ENCODE measurements at regions not wholly inside any gene's neighbourhood (a gene's known extent, or its start where the extent isn't known, plus 50 kb on each side); places are given as distances from the start of the nearest gene placed in this dataset.
"Not testable (repeated sequence)": the region's sequence is repeated elsewhere in the genome, so short reads cannot be mapped to it uniquely, and the experiment has no call there.

DNA sequence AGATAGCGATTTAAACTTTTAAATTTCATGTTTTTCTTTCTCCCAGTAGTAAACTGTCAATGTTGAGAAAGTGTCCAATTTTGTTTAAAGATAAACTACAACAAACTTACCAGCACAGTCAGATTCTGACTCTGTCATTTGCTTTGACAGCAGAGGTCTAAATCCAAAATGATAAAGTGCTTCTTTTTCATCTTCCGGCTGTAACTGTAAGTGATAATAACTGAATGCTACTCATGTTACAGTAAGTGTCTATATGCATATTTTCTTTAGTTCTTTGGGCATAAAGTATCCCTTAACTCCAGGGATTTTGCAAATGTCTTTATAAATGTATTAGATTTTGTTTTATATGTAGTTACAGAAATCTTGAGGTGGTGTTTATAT is 610.4 kb downstream of the RFPL4B start:
- Histone ChIP-seq H3K27ac (ENCODE audit: low read depth, low read length, poor library complexity, severe bottlenecking) (no peak overlapping the region), H3F3A (ENCODE audit: insufficient read depth, low read length) (no peaks in the 10 kb centered on the region), H3K36me3 (ENCODE audit: insufficient read depth, low read length) (no peaks in the 10 kb centered on the region), H3K9ac (ENCODE audit: low read length) (no peak overlapping the region), H3K4me1 (ENCODE audit: insufficient read depth, low read length, severe bottlenecking) (no peaks in the 10 kb centered on the region), H3K79me2 (ENCODE audit: insufficient read depth, low read length) (no peaks in the 10 kb centered on the region), H3K27me3 (ENCODE audit: insufficient read depth, low read length) (no peaks in the 10 kb centered on the region), H3K9me2 (ENCODE audit: low read depth, low read length) (no peaks in the 10 kb centered on the region), H2AFZ (ENCODE audit: low read length) (no peak overlapping the region), H4K20me1 (ENCODE audit: insufficient read depth, low read length) (no peaks in the 10 kb centered on the region), H3K9me3 (ENCODE audit: low read length) (no peaks in the 10 kb centered on the region), H3K4me2 (ENCODE audit: low read length) (no peak overlapping the region), H3K4me3 (ENCODE audit: low read depth, low read length, poor library complexity, severe bottlenecking) (no peak overlapping the region)
- TF ChIP-seq EZH2 (IDR thresholded peaks at IDR 0.05; ENCODE audit: borderline replicate concordance, low read length), result no peak
- TF ChIP-seq CTCF (IDR thresholded peaks at IDR 0.05; ENCODE audit: low read length), result no peak

DNA sequence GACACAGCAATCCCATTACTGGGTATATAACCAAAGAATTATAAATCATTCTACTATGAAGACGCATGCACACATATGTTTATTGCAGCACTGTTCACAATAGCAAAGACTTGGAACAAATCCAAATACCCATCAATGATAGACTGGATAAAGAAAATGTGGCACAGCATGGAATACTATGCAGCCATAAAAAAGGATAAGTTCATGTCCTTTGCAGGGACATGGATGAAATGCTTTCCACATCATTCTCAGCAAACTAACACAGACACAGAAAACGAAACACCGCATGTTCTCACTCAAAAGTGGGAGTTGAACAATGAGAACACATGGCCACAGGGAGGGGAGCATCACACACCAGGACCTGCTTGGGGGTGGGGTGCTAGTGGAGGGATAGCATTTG is 613.0 kb downstream of the RFPL4B start:
- H3K9me3 ChIP-seq (ENCODE audit: low read length); H3K36me3 ChIP-seq (ENCODE audit: insufficient read depth, low read length); H2AFZ ChIP-seq (ENCODE audit: low read length); H4K20me1 ChIP-seq (ENCODE audit: insufficient read depth, low read length); H3K27ac ChIP-seq (ENCODE audit: low read depth, low read length, poor library complexity, severe bottlenecking); H3K4me2 ChIP-seq (ENCODE audit: low read length); H3K79me2 ChIP-seq (ENCODE audit: insufficient read depth, low read length); H3K9ac ChIP-seq (ENCODE audit: low read length); H3K9me2 ChIP-seq (ENCODE audit: low read depth, low read length); H3F3A ChIP-seq (ENCODE audit: insufficient read depth, low read length); H3K27me3 ChIP-seq (ENCODE audit: insufficient read depth, low read length); H3K4me1 ChIP-seq (ENCODE audit: insufficient read depth, low read length, severe bottlenecking); H3K4me3 ChIP-seq (ENCODE audit: low read depth, low read length, poor library complexity, severe bottlenecking): not testable (repeated sequence)

DNA sequence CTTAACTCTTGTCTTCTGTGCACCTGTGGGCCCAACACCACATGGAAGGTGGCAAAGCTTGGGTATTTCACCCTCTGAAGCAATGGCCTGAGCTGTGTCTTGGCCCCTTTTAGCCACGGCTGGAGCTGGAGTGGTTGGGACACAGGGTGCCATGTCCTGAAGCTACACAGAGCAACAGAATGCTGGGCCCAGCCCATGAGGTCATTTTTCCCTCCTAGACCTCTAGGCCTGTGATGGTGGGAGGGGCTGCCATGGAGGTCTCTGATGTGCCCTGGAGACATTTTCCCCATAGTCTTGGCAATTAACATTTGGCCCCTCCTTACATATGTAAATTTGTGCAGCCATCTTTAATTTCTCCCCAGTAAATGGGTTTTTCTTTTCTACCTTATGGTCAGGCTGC is 620.8 kb downstream of the RFPL4B start:
- Histone ChIP-seq H3K36me3 (ENCODE audit: insufficient read depth, low read length) (no peaks in the 10 kb centered on the region), H4K20me1 (ENCODE audit: insufficient read depth, low read length) (no peaks in the 10 kb centered on the region), H3K27ac (ENCODE audit: low read depth, low read length, poor library complexity, severe bottlenecking) (no peak overlapping the region), H2AFZ (ENCODE audit: low read length) (no peak overlapping the region), H3K27me3 (ENCODE audit: insufficient read depth, low read length) (no peaks in the 10 kb centered on the region), H3K9ac (ENCODE audit: low read length) (no peak overlapping the region), H3K9me3 (ENCODE audit: low read length) (no peaks in the 10 kb centered on the region), H3K4me1 (ENCODE audit: insufficient read depth, low read length, severe bottlenecking) (no peaks in the 10 kb centered on the region), H3K79me2 (ENCODE audit: insufficient read depth, low read length) (no peaks in the 10 kb centered on the region), H3K4me3 (ENCODE audit: low read depth, low read length, poor library complexity, severe bottlenecking) (no peak overlapping the region), H3K9me2 (ENCODE audit: low read depth, low read length) (no peaks in the 10 kb centered on the region), H3K4me2 (ENCODE audit: low read length) (no peak overlapping the region), H3F3A (ENCODE audit: insufficient read depth, low read length) (no peaks in the 10 kb centered on the region)
- TF ChIP-seq CTCF (IDR thresholded peaks at IDR 0.05; ENCODE audit: low read length) (no peak), EZH2 (IDR thresholded peaks at IDR 0.05; ENCODE audit: borderline replicate concordance, low read length) (no peak)

GRCh38 chr6:112971651-112972050 is 624.5 kb downstream of the RFPL4B start:
- no peak for TF ChIP-seq EZH2 (IDR thresholded peaks at IDR 0.05; ENCODE audit: borderline replicate concordance, low read length)
- TF ChIP-seq CTCF (IDR thresholded peaks at IDR 0.05; ENCODE audit: low read length), result no peak
- Histone ChIP-seq H3K9me3 (ENCODE audit: low read length) (no peaks in the 10 kb centered on the region), H3K4me3 (ENCODE audit: low read depth, low read length, poor library complexity, severe bottlenecking) (no peak overlapping the region), H3K9me2 (ENCODE audit: low read depth, low read length) (no peaks in the 10 kb centered on the region), H4K20me1 (ENCODE audit: insufficient read depth, low read length) (no peaks in the 10 kb centered on the region), H2AFZ (ENCODE audit: low read length) (no peak overlapping the region), H3K27me3 (ENCODE audit: insufficient read depth, low read length) (no peaks in the 10 kb centered on the region), H3K36me3 (ENCODE audit: insufficient read depth, low read length) (no peaks in the 10 kb centered on the region), H3K27ac (ENCODE audit: low read depth, low read length, poor library complexity, severe bottlenecking) (no peak overlapping the region), H3K9ac (ENCODE audit: low read length) (no peak overlapping the region), H3K79me2 (ENCODE audit: insufficient read depth, low read length) (no peaks in the 10 kb centered on the region), H3K4me2 (ENCODE audit: low read length) (no peak overlapping the region), H3F3A (ENCODE audit: insufficient read depth, low read length) (no peaks in the 10 kb centered on the region), H3K4me1 (ENCODE audit: insufficient read depth, low read length, severe bottlenecking) (no peaks in the 10 kb centered on the region)

DNA sequence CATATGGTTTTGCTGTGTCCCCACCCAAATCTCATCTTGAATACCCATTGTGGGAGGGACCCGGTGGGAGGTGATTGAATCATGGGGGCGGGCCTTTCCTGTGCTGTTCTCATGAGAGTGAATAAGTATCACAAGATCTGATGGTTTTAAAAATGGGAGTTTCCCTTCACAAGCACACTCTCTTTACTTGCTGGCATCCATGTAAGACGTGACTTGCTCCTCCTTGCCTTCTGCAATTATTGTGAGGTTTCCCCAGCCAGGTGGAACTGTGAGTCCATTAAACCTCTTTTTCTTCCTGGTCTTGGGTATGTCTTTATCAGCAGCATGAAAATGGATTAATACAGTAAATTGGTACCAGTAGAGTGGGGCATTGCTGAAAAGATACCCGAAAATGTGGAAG is 627.8 kb downstream of the RFPL4B start:
- H2AFZ ChIP-seq (ENCODE audit: low read length); H3K79me2 ChIP-seq (ENCODE audit: insufficient read depth, low read length); H3F3A ChIP-seq (ENCODE audit: insufficient read depth, low read length); H3K4me1 ChIP-seq (ENCODE audit: insufficient read depth, low read length, severe bottlenecking); H3K9me3 ChIP-seq (ENCODE audit: low read length); H3K27ac ChIP-seq (ENCODE audit: low read depth, low read length, poor library complexity, severe bottlenecking); H3K4me3 ChIP-seq (ENCODE audit: low read depth, low read length, poor library complexity, severe bottlenecking); H3K27me3 ChIP-seq (ENCODE audit: insufficient read depth, low read length); H3K36me3 ChIP-seq (ENCODE audit: insufficient read depth, low read length); H3K9ac ChIP-seq (ENCODE audit: low read length); H3K9me2 ChIP-seq (ENCODE audit: low read depth, low read length); H3K4me2 ChIP-seq (ENCODE audit: low read length); H4K20me1 ChIP-seq (ENCODE audit: insufficient read depth, low read length): not testable (repeated sequence)

GRCh38 chr6:112976579-112976978 is 629.4 kb downstream of the RFPL4B start:
- H3K27ac ChIP-seq (ENCODE audit: low read depth, low read length, poor library complexity, severe bottlenecking); H3K9ac ChIP-seq (ENCODE audit: low read length); H2AFZ ChIP-seq (ENCODE audit: low read length); H3K9me2 ChIP-seq (ENCODE audit: low read depth, low read length); H3K9me3 ChIP-seq (ENCODE audit: low read length); H3K27me3 ChIP-seq (ENCODE audit: insufficient read depth, low read length); H3F3A ChIP-seq (ENCODE audit: insufficient read depth, low read length); H3K36me3 ChIP-seq (ENCODE audit: insufficient read depth, low read length); H3K4me1 ChIP-seq (ENCODE audit: insufficient read depth, low read length, severe bottlenecking); H3K4me2 ChIP-seq (ENCODE audit: low read length); H3K4me3 ChIP-seq (ENCODE audit: low read depth, low read length, poor library complexity, severe bottlenecking); H3K79me2 ChIP-seq (ENCODE audit: insufficient read depth, low read length); H4K20me1 ChIP-seq (ENCODE audit: insufficient read depth, low read length): not testable (repeated sequence)
